ENCODE measurements at regions not wholly inside any gene's neighbourhood (a gene's known extent, or its start where the extent isn't known, plus 50 kb on each side); places are given as distances from the start of the nearest gene placed in this dataset.

- WGBS (ENCODE audit: low lambda C conversion rate), result 6% methylated on average over 2 of the region's 9 CpGs
- H3K9me3 ChIP-seq (ENCODE audit: low read length), result no peaks in the 10 kb centered on the region
- no peak overlapping the region for H3K27ac ChIP-seq (ENCODE audit: extremely low read length, insufficient read depth, low read length)
- H3K4me1 ChIP-seq (ENCODE audit: insufficient read depth, low read length), result no peaks in the 10 kb centered on the region
- CTCF ChIA-PET (ENCODE audit: low intra/inter-chr PET ratio, low total read pairs), result no interaction called here
- DNase-seq (ENCODE audit: low spot score) (no peak), ATAC-seq (peak; percentile 51), FAIRE-seq (no peak)
- no peak overlapping the region for H3K4me2 ChIP-seq (ENCODE audit: low read depth, low read length)
- TF ChIP-seq TAF1 (CRISPR knock-in tag; IDR thresholded peaks at IDR 0.05) (no peak), ZNF232 (CRISPR knock-in tag; IDR thresholded peaks at IDR 0.05; ENCODE audit: borderline replicate concordance) (no peak), ZNF616 (CRISPR knock-in tag; IDR thresholded peaks at IDR 0.05; ENCODE audit: low read depth) (no peak), HOXA3 (CRISPR knock-in tag; IDR thresholded peaks at IDR 0.05) (no peak), THAP7 (CRISPR knock-in tag; IDR thresholded peaks at IDR 0.05) (no peak), ZNF503 (CRISPR knock-in tag; IDR thresholded peaks at IDR 0.05) (no peak), RERE (CRISPR knock-in tag; IDR thresholded peaks at IDR 0.05; ENCODE audit: low read depth) (no peak), FOXK1 (CRISPR knock-in tag; IDR thresholded peaks at IDR 0.05; ENCODE audit: borderline replicate concordance, low read depth) (no peak), SOX6 (IDR thresholded peaks at IDR 0.05) (no peak), SOX6 (CRISPR knock-in tag; IDR thresholded peaks at IDR 0.05) (no peak)
- BruUV-seq (replicated peaks), result no TSS peak
- no peaks in the 10 kb centered on the region for H3K36me3 ChIP-seq (replicated peaks in 1 of 2; ENCODE audit: control insufficient read depth in 1 of 2, insufficient read depth in 2 of 2, low read length in 2 of 2)
- H3K27me3 ChIP-seq (ENCODE audit: control insufficient read depth in 1 of 2, insufficient read depth in 2 of 2, low read length in 2 of 2), result peaks cover 8 to 28% of the 10 kb centered on the region in 2 experiments
- in situ Hi-C loops (cut with HindIII; ENCODE audit: extremely low pct_ligation_motif_present, low pct_unique_long_range_greater_than_20kb), result no loop called here
- POLR2A ChIA-PET, result no interaction called here
- H3K4me3 ChIP-seq (replicated peaks in 1 of 3; ENCODE audit: insufficient read depth in 1 of 3, low read depth in 2 of 3, low read length in 3 of 3), result no peak overlapping the region
- no peaks in the 10 kb centered on the region for H3K79me2 ChIP-seq (ENCODE audit: insufficient read depth, low read length)
- H4K20me1 ChIP-seq (ENCODE audit: insufficient read depth, low read length), result no peaks in the 10 kb centered on the region
- intact Hi-C loops (cut with micrococcal nuclease; ENCODE audit: unreplicated experiment), result no loop called here
- no peak overlapping the region for H3K9ac ChIP-seq (ENCODE audit: insufficient read depth, low read depth, low read length)
- no peak overlapping the region for H2AFZ ChIP-seq (ENCODE audit: low read length)
Measured at GRCh38 chr2:72012886-72013574, 134.6 kb downstream of the CYP26B1 start.

Data from HepG2 (cell line).